ENCODE measurements at regions not wholly inside any gene's neighbourhood (a gene's known extent, or its start where the extent isn't known, plus 50 kb on each side); places are given as distances from the start of the nearest gene placed in this dataset.
A peak's percentile ranks its signal among the peaks of the same experiment; 100 is the strongest.

GRCh38 chr15:101590785-101591184, 61.4 kb downstream of the TM2D3 start:
- TF ChIP-seq SIN3A (IDR thresholded peaks at IDR 0.05; ENCODE audit: borderline replicate concordance, insufficient read depth, low read length), result no peak
- TF ChIP-seq TAF1 (IDR thresholded peaks at IDR 0.05; ENCODE audit: borderline replicate concordance, insufficient read depth, low read length), result no peak
- no peak for TF ChIP-seq POLR2AphosphoS5 (IDR thresholded peaks at IDR 0.05; ENCODE audit: low read depth, low read length)
- TF ChIP-seq FOXP2 (optimal IDR thresholded peaks at IDR 0.05; ENCODE audit: borderline replicate concordance, extremely low read depth, extremely low read length, insufficient read depth), result no peak
- no peak for TF ChIP-seq REST (IDR thresholded peaks at IDR 0.05; ENCODE audit: insufficient read depth in 1 of 2, low read depth in 2 of 2, low read length in 2 of 2)

- no peak for TF ChIP-seq FOXP2 (optimal IDR thresholded peaks at IDR 0.05; ENCODE audit: borderline replicate concordance, extremely low read depth, extremely low read length, insufficient read depth)
- no peak for TF ChIP-seq REST (IDR thresholded peaks at IDR 0.05; ENCODE audit: insufficient read depth in 1 of 2, low read depth in 2 of 2, low read length in 2 of 2)
- no peak for TF ChIP-seq SIN3A (IDR thresholded peaks at IDR 0.05; ENCODE audit: borderline replicate concordance, insufficient read depth, low read length)
- no peak for TF ChIP-seq POLR2AphosphoS5 (IDR thresholded peaks at IDR 0.05; ENCODE audit: low read depth, low read length)
- TF ChIP-seq TAF1 (IDR thresholded peaks at IDR 0.05; ENCODE audit: borderline replicate concordance, insufficient read depth, low read length), result no peak
Observed at GRCh38 chr15:101583284-101583683, 68.9 kb downstream of the TM2D3 start.

GRCh38 chr15:101580431-101580830, 71.8 kb downstream of the TM2D3 start:
- TF ChIP-seq TAF1 (IDR thresholded peaks at IDR 0.05; ENCODE audit: borderline replicate concordance, insufficient read depth, low read length) (no peak), REST (IDR thresholded peaks at IDR 0.05; ENCODE audit: insufficient read depth in 1 of 2, low read depth in 2 of 2, low read length in 2 of 2) (no peak), SIN3A (IDR thresholded peaks at IDR 0.05; ENCODE audit: borderline replicate concordance, insufficient read depth, low read length) (no peak), POLR2AphosphoS5 (IDR thresholded peaks at IDR 0.05; ENCODE audit: low read depth, low read length) (no peak), FOXP2 (optimal IDR thresholded peaks at IDR 0.05; ENCODE audit: borderline replicate concordance, extremely low read depth, extremely low read length, insufficient read depth) (no peak)

GRCh38 chr15:101579631-101580163, 72.5 kb downstream of the TM2D3 start:
- no peak for TF ChIP-seq REST (IDR thresholded peaks at IDR 0.05; ENCODE audit: insufficient read depth in 1 of 2, low read depth in 2 of 2, low read length in 2 of 2)
- no peak for TF ChIP-seq FOXP2 (optimal IDR thresholded peaks at IDR 0.05; ENCODE audit: borderline replicate concordance, extremely low read depth, extremely low read length, insufficient read depth)
- TF ChIP-seq TAF1 (IDR thresholded peaks at IDR 0.05; ENCODE audit: borderline replicate concordance, insufficient read depth, low read length), result no peak

GRCh38 chr15:101578443-101578894, 73.7 kb downstream of the TM2D3 start:
- TF ChIP-seq SIN3A (IDR thresholded peaks at IDR 0.05; ENCODE audit: borderline replicate concordance, insufficient read depth, low read length), result no peak
- TF ChIP-seq TAF1 (IDR thresholded peaks at IDR 0.05; ENCODE audit: borderline replicate concordance, insufficient read depth, low read length), result no peak
- peak; percentile 41 for TF ChIP-seq FOXP2 (optimal IDR thresholded peaks at IDR 0.05; ENCODE audit: borderline replicate concordance, extremely low read depth, extremely low read length, insufficient read depth)

Data from PFSK-1 (cell line).